Medulla oblongata (tissue), 1 donor: ENCODE measurements at regions not wholly inside any gene's neighbourhood (a gene's known extent, or its start where the extent isn't known, plus 50 kb on each side); places are given as distances from the start of the nearest gene placed in this dataset.
"Not testable (repeated sequence)": the region's sequence is repeated elsewhere in the genome, so short reads cannot be mapped to it uniquely, and the experiment has no call there.

ENCODE experiments used
- DNase-seq: peaks from one replicate; pipeline ENCODE4 v3.0.0-alpha.2; 2015; ENCODE audit errors: extremely low spot score

DNA sequence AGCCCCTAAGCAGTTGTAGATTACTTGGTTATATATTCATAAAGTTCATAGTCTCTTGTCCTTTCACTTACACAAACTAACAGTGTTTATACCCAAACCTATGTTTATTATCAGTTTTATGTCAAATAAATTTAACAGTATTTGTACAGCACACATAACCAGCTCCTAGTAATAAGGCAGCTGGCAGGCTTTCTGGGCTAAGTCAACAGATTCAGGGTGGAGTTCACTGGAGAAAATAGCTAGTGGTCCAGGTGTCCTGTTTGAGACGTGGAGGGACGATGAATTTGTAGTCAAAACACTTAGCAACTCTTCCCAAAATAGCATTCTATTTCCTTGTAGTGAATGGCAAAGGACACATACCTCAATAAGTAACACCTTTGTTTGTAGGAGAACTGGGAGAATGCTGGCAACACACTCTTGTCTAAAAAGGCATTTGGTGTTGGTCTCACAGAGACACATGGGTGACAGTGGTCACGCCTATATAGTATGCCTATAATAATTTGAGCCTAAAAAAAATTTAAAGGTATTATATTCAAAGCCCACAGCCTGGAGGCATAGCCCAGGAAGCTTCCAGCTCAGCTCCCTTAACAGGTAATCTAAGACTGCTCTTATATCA is 156.4 kb upstream of the CARMIL1 start:
- DNase-seq, result no peak

GRCh38 chr6:25124216-25124715 is 154.9 kb upstream of the CARMIL1 start:
- no peak for DNase-seq

DNA sequence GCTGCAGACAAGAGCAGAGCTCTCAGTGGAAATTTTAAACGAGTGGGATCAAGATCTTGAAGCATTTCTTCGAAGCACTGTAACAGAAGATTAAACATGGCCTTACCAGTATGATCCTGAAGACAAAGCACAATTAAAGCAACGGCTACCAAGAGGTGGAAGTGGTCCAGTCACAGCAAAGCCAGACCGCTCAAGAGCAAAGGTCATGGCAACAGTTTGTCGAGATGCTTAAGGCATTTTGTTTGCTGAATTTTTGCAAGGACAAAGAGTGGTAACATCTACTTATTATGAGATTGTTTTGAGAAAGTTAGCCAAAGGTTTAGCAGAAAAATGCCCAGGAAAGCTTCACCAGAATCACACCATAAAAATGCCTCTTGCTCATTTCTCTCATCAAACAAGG is 153.4 kb upstream of the CARMIL1 start:
- DNase-seq, result no peak

GRCh38 chr6:25127076-25127837 is 151.9 kb upstream of the CARMIL1 start:
- DNase-seq, result no peak

DNA sequence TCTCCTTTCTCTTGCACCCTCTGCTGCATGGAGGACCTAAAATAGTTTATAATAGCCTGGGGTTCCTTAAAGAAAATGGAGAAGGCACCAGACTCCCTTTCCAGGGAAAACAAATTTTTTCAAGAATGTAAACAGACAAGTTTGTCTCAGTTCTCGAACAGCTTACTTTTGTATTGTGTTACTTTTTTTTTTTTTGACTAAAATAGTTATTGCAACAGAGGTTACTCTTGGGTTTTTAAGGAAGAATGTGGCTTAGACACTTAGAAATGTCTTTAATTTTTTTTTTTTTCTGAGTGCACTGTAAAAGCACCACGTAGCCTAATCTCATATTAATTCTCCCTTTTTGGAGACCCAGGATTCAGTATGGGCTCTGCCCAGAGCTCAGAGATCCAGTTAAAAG is 148.7 kb upstream of the CARMIL1 start:
- DNase-seq, result no peak

GRCh38 chr6:25132934-25133333 is 146.2 kb upstream of the CARMIL1 start:
- DNase-seq, result no peak

DNA sequence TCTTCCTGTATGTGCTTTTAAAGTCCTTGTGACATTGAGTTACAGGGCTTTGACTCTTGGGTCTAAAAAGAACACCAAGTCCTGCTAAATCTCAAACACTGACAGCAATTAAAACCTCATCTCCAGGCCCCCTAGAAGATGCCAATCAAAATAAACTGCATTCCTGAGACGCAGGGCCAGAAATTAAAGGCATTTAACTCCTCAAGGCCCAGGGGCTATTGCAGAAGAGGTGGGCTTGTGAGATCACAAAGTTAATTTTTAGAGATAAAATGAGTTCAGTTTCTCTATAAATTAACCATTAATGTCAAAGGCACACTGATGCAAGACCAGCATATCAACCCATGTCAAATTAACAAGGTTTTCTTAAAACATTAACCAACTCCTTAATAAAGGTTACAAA is 145.6 kb upstream of the CARMIL1 start:
- DNase-seq, result no peak

- peak; percentile 3 for DNase-seq
Observed at GRCh38 chr6:25136854-25137253, 142.3 kb upstream of the CARMIL1 start.

DNA sequence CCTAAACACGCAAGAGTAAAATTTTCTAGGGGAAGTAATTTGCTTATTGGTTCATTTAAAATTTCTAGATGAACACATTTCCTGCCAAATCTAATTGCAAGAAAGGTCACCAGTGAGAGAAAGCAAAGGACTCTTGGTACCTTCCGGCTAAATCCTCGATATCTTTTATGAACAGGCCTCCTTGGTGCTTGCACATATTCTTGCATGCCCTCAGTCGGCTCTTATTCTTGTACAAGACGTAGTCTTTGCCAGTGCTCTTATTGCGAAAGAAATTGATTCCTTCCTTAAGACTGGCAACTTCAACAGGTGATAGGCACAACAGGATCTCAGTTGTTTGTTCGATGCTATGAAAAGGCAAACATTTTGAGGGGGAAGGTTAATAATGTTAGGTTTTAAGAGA is 141.7 kb upstream of the CARMIL1 start:
- peak; percentile 29 for DNase-seq

DNA sequence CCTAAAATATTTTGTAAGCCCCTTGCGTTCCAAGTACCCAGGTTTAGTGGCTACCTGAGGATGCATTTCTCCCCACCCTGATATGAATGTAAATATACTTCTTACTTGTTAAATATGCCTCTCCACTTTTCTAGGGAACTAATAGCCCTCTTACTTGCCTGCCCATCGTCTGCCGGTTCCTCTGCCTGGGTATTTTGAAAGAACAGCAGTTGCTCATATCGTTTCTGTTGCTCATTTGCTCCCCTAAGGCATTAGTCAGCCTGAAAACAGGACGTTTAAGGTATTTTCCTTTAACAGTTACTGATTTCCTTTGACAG is 141.3 kb upstream of the CARMIL1 start:
- no peak for DNase-seq

DNA sequence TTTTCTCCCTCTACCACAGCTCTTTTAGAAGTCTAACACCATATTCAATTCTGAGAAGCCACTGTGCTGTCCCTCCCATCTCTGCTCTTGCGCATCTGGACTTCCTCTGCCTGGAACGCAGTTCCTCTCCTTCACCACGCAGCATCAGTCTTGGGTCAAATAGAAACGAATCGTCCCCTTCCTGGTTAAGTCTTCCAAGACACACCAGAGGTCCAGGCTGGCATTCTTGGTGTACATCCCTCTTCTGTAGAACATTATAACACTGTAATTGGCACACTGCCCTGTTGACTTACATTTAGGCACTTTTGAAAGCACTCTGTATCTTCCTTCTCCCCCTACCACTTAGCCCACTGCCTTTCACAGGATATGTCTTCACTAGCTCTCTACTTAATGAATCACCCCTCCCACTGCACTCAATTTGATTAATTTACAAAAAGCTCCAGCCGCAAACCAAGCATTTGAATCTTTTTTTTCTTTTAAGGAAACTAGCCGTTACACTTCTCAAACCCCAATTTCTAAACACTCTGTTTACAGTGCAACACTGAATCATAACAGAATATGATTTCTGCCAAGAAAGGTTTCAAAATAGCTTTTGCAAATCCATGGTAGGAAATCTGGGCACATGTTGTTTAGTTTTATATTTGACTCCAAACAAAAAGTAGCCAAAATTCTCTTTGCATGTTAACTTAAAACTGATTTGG is 140.8 kb upstream of the CARMIL1 start:
- peak; percentile 81 for DNase-seq

DNA sequence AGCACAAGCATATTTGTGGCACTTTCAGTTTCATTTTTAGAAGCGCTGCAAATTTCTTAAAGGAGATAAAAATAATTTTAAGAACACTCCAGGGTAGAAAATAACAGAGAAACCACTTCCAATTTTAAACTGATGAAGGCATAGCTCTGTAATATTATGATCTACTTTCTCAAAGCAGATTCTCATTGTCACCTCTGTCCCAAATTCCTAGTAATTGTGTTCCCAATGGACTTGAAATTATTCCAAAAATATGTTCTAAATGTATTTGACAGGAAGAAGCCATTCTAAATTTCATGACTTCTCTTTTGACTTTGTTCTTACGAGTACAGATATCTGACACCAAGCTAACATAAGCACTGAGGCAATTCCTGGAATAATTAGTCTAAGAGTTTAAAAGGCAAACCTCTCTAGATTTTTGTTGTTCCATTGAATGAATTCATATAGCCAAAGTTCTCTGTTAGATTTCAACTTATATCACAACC is 140.2 kb upstream of the CARMIL1 start:
- DNase-seq, result no peak

DNA sequence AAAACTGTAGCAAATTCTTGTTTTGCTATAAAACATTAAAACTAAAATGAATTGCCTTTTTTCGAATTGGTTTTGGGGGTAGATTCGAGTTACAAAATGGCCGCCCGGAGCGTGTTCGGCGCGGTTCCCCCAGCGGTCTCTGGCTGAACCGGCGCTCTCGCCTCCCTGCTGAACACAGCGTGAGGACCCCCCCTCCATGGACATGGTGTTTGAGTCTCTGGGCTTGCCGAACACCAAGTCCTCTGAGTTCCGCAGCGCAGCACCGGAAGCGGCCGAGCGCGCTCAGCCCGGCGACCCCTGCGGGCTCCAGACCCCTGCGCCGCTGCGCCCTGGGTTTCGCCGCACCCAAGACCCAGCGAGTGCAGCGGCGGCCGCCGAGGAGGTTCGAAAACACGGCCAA is 139.6 kb upstream of the CARMIL1 start:
- not testable (repeated sequence) for DNase-seq

DNA sequence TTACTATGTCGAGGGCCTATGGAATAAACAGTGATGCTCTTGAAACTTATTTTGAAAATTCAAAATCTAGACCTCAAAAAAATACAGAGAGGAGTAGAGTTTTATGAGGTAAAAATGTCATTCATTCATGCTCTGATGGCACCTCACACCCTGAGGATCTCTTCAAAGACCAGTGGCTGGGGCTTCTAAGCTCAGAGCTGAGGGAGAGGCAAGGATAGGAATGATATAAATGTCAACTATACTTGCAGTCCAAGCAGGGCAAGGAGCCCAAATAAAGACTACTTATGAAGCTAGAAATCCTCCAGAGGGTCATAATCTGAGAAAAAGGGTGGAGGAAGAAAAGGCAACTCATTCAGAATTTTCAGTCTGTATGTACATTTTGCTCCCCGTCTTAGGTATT is 136.7 kb upstream of the CARMIL1 start:
- DNase-seq, result no peak

GRCh38 chr6:25144919-25145318 is 134.3 kb upstream of the CARMIL1 start:
- DNase-seq, result no peak

DNA sequence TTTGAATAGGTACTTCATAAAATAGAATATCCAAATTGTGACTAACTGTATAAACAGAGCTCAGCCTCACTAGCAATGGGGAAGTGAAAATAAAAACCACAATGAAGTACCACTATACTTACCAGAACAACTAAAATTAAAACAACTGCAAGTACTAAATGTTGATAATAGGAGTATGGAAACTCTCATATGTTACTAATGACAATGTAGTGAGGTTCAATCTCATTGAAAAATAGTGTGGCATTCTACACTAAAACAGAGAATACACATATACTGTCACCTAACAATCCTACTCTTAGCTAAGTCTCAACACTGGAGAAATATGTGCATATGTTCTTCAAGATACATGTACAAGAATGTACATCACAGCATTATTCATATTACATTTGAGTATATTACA is 132.0 kb upstream of the CARMIL1 start:
- no peak for DNase-seq

GRCh38 chr6:25150031-25150430 is 129.1 kb upstream of the CARMIL1 start:
- DNase-seq, result no peak

DNA sequence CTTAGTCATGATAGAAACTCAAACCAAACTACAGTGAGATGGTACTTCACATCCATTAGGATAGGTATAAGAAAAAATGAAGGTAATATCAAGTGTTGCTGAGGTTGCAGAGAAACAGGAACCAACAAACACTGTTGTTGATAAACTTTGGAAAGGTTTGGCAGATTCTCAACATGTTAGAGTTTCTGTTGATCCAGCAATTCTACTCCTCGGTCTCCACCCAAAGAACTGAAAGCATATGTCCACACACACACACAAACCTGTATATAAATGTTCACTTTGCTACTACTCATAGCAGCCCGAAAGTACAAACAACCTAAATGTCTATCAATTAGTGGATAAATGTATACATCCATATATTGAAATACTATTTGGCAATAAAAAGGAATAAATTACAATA is 128.3 kb upstream of the CARMIL1 start:
- no peak for DNase-seq

GRCh38 chr6:25153079-25153478 is 126.1 kb upstream of the CARMIL1 start:
- DNase-seq, result no peak

DNA sequence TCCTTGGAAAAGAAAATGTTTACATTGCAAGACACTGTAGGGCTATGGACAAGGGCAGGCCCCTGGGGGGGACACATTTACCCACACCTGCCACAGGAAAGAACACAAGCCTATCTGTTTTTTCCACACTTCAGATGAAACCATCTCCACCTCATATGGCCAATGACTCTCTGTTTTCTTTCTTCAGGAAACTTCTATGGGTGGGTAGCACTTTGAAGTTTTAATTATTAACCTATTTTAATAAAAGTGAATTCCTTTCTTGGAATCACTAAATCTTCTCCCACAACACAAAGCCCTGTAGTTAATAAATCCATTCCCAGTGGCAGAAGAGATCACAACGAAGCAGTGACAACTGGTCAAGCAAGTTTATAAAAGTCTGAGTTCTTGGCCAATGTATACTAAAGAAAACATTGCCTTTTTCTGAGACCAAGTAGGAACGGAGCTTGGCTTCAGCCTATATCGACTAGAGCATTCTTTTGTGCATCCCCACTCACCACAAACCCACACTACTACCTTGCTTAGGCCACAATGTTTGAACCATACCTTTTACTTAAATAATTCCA is 125.1 kb upstream of the CARMIL1 start:
- DNase-seq, result no peak

DNA sequence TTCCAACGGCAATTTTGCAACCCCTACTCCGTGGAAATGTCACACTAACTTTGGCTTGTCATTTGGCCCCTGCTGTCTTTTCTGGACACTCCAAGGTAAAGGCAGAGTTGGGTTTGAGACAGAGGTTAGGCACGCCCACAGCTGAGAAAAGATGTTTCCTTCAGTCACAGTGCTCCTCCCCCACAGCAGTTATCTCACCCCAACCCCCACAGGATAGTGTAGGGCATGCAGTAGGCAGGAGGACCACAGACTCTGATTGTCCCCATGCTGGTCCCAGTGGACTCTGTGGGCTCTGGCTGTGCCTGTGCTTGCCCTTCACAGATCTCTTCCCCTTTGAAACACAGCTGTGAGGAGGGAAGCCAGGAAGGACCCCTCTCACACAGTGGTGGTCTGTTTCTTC is 124.0 kb upstream of the CARMIL1 start:
- no peak for DNase-seq

DNA sequence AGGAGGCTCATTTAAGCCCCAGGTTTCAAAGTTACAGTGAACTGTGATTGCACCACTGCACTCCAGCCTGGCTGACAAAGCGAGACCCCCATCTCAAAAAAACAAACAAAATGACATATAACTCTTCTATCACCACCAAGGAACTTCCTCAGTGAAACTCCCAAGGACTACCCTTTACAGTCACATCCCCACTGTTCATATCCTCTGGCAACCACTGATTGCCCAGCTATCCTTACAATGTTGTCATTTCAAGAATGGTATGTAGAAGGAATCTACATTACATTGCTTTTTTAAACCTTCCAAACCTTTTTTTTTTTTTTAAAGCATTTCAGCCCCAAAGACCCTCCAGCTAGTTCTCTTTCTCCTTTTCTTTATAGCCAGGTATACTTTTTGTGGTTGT is 123.1 kb upstream of the CARMIL1 start:
- no peak for DNase-seq

DNA sequence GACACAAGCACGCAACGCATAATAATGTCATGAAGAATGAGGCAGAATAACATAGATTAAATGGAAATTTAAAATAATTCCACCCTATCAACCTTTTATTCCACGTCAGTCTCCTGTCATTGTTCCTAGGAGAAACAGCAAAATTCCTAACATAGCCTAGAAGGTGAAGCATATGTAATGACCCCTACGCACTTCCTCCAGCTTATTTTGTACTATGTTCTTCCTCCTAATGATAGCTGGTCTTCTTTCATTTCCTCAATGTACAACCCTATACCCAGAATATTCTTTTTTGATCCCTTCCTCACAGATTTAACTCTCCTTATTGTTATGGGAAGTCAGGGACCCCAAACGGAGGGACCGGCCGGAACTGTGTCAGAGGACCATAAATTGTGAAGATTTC is 122.0 kb upstream of the CARMIL1 start:
- DNase-seq, result no peak
